ENCODE measurements at regions not wholly inside any gene's neighbourhood (a gene's known extent, or its start where the extent isn't known, plus 50 kb on each side); places are given as distances from the start of the nearest gene placed in this dataset.
A peak's percentile ranks its signal among the peaks of the same experiment; 100 is the strongest.
"Not testable (repeated sequence)": the region's sequence is repeated elsewhere in the genome, so short reads cannot be mapped to it uniquely, and the experiment has no call there.

GRCh38 chr4:34486461-34487363 lies 1757.6 kb downstream of the ARAP2 start:
- no peak for DNase-seq

- no peak for DNase-seq
These were observed 1751.9 kb downstream of the ARAP2 start for GRCh38 chr4:34492414-34492813.

GRCh38 chr4:34502086-34502485 lies 1742.2 kb downstream of the ARAP2 start:
- DNase-seq: no peak

GRCh38 chr4:34504731-34505130 lies 1739.6 kb downstream of the ARAP2 start:
- not testable (repeated sequence) for DNase-seq

- peak; percentile 6 for DNase-seq
These were observed 1737.7 kb downstream of the ARAP2 start for GRCh38 chr4:34506511-34507092.

GRCh38 chr4:34512616-34513015 lies 1731.7 kb downstream of the ARAP2 start:
- DNase-seq: no peak

GRCh38 chr4:34516524-34516923 lies 1727.8 kb downstream of the ARAP2 start:
- no peak for DNase-seq

GRCh38 chr4:34534916-34535315 lies 1709.4 kb downstream of the ARAP2 start:
- DNase-seq: no peak

- no peak for DNase-seq
These were observed 1678.2 kb downstream of the ARAP2 start for GRCh38 chr4:34566091-34566490.

GRCh38 chr4:34572026-34572425 lies 1672.3 kb downstream of the ARAP2 start:
- no peak for DNase-seq

- DNase-seq: no peak
These were observed 1629.0 kb downstream of the ARAP2 start for GRCh38 chr4:34615315-34615714.

GRCh38 chr4:34619531-34620162 lies 1624.7 kb downstream of the ARAP2 start:
- no peak for DNase-seq

GRCh38 chr4:34628471-34628870 lies 1615.8 kb downstream of the ARAP2 start:
- DNase-seq: no peak

- DNase-seq: no peak
These were observed 1614.9 kb downstream of the ARAP2 start for GRCh38 chr4:34629451-34629850.

GRCh38 chr4:34633241-34633640 lies 1611.1 kb downstream of the ARAP2 start:
- no peak for DNase-seq

- DNase-seq: no peak
These were observed 1607.7 kb downstream of the ARAP2 start for GRCh38 chr4:34636623-34637022.

- no peak for DNase-seq
These were observed 1600.8 kb downstream of the ARAP2 start for GRCh38 chr4:34643476-34643875.

GRCh38 chr4:34644579-34645115 lies 1599.7 kb downstream of the ARAP2 start:
- no peak for DNase-seq

GRCh38 chr4:34649716-34650115 lies 1594.6 kb downstream of the ARAP2 start:
- no peak for DNase-seq

GRCh38 chr4:34664051-34664450 lies 1580.3 kb downstream of the ARAP2 start:
- DNase-seq: no peak

- no peak for DNase-seq
These were observed 1567.9 kb downstream of the ARAP2 start for GRCh38 chr4:34676400-34676799.

- no peak for DNase-seq
These were observed 1565.9 kb downstream of the ARAP2 start for GRCh38 chr4:34678431-34678830.

GRCh38 chr4:34679228-34679627 lies 1565.1 kb downstream of the ARAP2 start:
- no peak for DNase-seq

- no peak for DNase-seq
These were observed 1534.8 kb downstream of the ARAP2 start for GRCh38 chr4:34709564-34709963.
